H9 (cell line): ENCODE measurements at regions not wholly inside any gene's neighbourhood (a gene's known extent, or its start where the extent isn't known, plus 50 kb on each side); places are given as distances from the start of the nearest gene placed in this dataset.
A peak's percentile ranks its signal among the peaks of the same experiment; 100 is the strongest.

ENCODE experiments used
- DNase-seq: peaks from one replicate; pipeline ENCODE4 v3.0.0-alpha.2; 2017
- H2AFZ ChIP-seq: one replicate; pipeline ENCODE4 v1.6.1; 2013; ENCODE audit warnings: mild to moderate bottlenecking, low read length, control low read depth, moderate library complexity
- H2AK5ac ChIP-seq: 2 replicates; pipeline ENCODE4 v1.6.1; 2013; ENCODE audit warnings: low read length, control low read depth, mixed read lengths; ENCODE audit not compliant: insufficient read length
- H2BK120ac ChIP-seq: one replicate; pipeline ENCODE4 v1.6.1; 2013; ENCODE audit warnings: low read depth, mild to moderate bottlenecking, low read length, control low read depth, inconsistent platforms; ENCODE audit not compliant: poor library complexity, severe bottlenecking
- H2BK12ac ChIP-seq: 2 replicates; pipeline ENCODE4 v1.6.1; 2013; ENCODE audit warnings: low read length, control low read depth, mixed read lengths, low read depth; ENCODE audit not compliant: insufficient read length
- H2BK15ac ChIP-seq: 2 replicates; pipeline ENCODE4 v1.6.1; 2013; ENCODE audit warnings: low read depth, low read length, control low read depth
- H2BK20ac ChIP-seq: one replicate; pipeline ENCODE4 v1.6.1; 2013; ENCODE audit warnings: low read depth, mild to moderate bottlenecking, low read length, control low read depth, inconsistent platforms; ENCODE audit not compliant: poor library complexity, severe bottlenecking
- H2BK5ac ChIP-seq: 2 replicates; pipeline ENCODE4 v1.6.1; 2013; ENCODE audit warnings: low read length, control low read depth, mixed read lengths; ENCODE audit not compliant: insufficient read length
- H3K14ac ChIP-seq: 2 replicates; pipeline ENCODE4 v1.6.1; 2013; ENCODE audit warnings: low read length, control low read depth; ENCODE audit not compliant: insufficient read depth
- H3K18ac ChIP-seq: 2 replicates; pipeline ENCODE4 v1.6.1; 2013; ENCODE audit warnings: low read depth, mild to moderate bottlenecking, mixed read lengths, low read length, control low read depth; ENCODE audit not compliant: insufficient read length
- H3K23ac ChIP-seq: 2 replicates; pipeline ENCODE4 v1.6.1; 2013; ENCODE audit warnings: low read length, control low read depth, mixed read lengths, low read depth; ENCODE audit not compliant: insufficient read length
- H3K23me2 ChIP-seq: 2 replicates; pipeline ENCODE4 v1.6.1; 2013; ENCODE audit warnings: low read depth, mild to moderate bottlenecking, mixed read lengths, low read length, control low read depth; ENCODE audit not compliant: insufficient read length, poor library complexity, severe bottlenecking
- H3K27ac ChIP-seq: 2 replicates; pipeline ENCODE4 v1.5.1; 2013; ENCODE audit warnings: low read length, control low read depth, mixed read lengths, low read depth; ENCODE audit not compliant: insufficient read length
- H3K27me3 ChIP-seq: 2 replicates; pipeline ENCODE4 v1.6.1; 2013; ENCODE audit warnings: low read length, control low read depth, inconsistent platforms; ENCODE audit not compliant: insufficient read depth
- H3K4ac ChIP-seq: 2 replicates; pipeline ENCODE4 v1.6.1; 2013; ENCODE audit warnings: low read depth, mild to moderate bottlenecking, control low read depth, inconsistent platforms, low read length, moderate library complexity
- H3K4me1 ChIP-seq: 2 replicates; pipeline ENCODE4 v1.6.1; 2013; ENCODE audit warnings: low read length, control low read depth, inconsistent platforms; ENCODE audit not compliant: insufficient read depth
- H3K4me2 ChIP-seq: 2 replicates; pipeline ENCODE4 v1.6.1; 2013; ENCODE audit warnings: low read length, control low read depth, mixed read lengths; ENCODE audit not compliant: insufficient read length, insufficient read depth
- H3K56ac ChIP-seq: 2 replicates; pipeline ENCODE4 v1.6.1; 2013; ENCODE audit warnings: low read depth, mild to moderate bottlenecking, mixed read lengths, low read length, control low read depth; ENCODE audit not compliant: insufficient read length
- H3K79me1 ChIP-seq: 2 replicates; pipeline ENCODE4 v1.6.1; 2013; ENCODE audit warnings: low read depth, mild to moderate bottlenecking, moderate library complexity, low read length, control low read depth, inconsistent platforms; ENCODE audit not compliant: insufficient read depth, poor library complexity, severe bottlenecking
- H3K79me2 ChIP-seq: 2 replicates; pipeline ENCODE4 v1.6.1; 2013; ENCODE audit warnings: low read length, control low read depth, inconsistent platforms; ENCODE audit not compliant: insufficient read depth
- H3K9ac ChIP-seq: 2 replicates; pipeline ENCODE4 v1.6.1; 2013; ENCODE audit warnings: low read length, control low read depth, mixed read lengths; ENCODE audit not compliant: insufficient read length; ENCODE audit errors: extremely low read depth
- H3K9me3 ChIP-seq: one replicate; pipeline ENCODE4 v1.6.1; 2013; ENCODE audit warnings: low read depth, low read length, inconsistent platforms; ENCODE audit not compliant: control insufficient read depth
- H3T11ph ChIP-seq: one replicate; pipeline ENCODE4 v1.6.1; 2013; ENCODE audit warnings: mild to moderate bottlenecking, low read length, control low read depth, inconsistent platforms
- H4K20me1 ChIP-seq: one replicate; pipeline ENCODE4 v1.6.1; 2013; ENCODE audit not compliant: control insufficient read depth, insufficient read length, insufficient read depth
- H4K5ac ChIP-seq: 2 replicates; pipeline ENCODE4 v1.6.1; 2013; ENCODE audit warnings: low read depth, mild to moderate bottlenecking, mixed read lengths, low read length, control low read depth; ENCODE audit not compliant: insufficient read length
- H4K8ac ChIP-seq: replicated peaks from 2 replicates; pipeline ENCODE4 v1.6.1; 2013; ENCODE audit warnings: low read length, control low read depth, mixed read lengths, low read depth; ENCODE audit not compliant: insufficient read length
- H4K91ac ChIP-seq: 2 replicates; pipeline ENCODE4 v1.6.1; 2013; ENCODE audit warnings: low read depth, mild to moderate bottlenecking, moderate library complexity, mixed read lengths, low read length, control low read depth; ENCODE audit not compliant: insufficient read length
- H3K27ac Mint-ChIP-seq, 3 experiments: 2 replicates in 2 of 3; 3 replicates in 1 of 3; pipeline ENCODE4 v1.8.0; 2020 to 2021; ENCODE audit warnings: mixed read lengths in 3 of 3, mild to moderate bottlenecking in 1 of 3, moderate library complexity in 1 of 3
- H3K27me3 Mint-ChIP-seq: 2 replicates; pipeline ENCODE4 v1.8.0; 2021; ENCODE audit warnings: low read depth, mild to moderate bottlenecking, moderate library complexity, mixed read lengths
- H3K36me3 Mint-ChIP-seq, 3 experiments: 2 replicates in 2 of 3; 3 replicates in 1 of 3; pipeline ENCODE4 v1.8.0; 2020 to 2021; ENCODE audit warnings: low read depth in 3 of 3, mixed read lengths in 3 of 3; ENCODE audit not compliant: insufficient read depth in 1 of 3
- H3K4me1 Mint-ChIP-seq, 2 experiments: 2 replicates each; pipeline ENCODE4 v1.8.0; 2020; ENCODE audit warnings: mixed read lengths in 2 of 2
- H3K4me3 Mint-ChIP-seq, 2 experiments: 2 replicates in 1 of 2; 3 replicates in 1 of 2; pipeline ENCODE4 v1.8.0; 2020 to 2021; ENCODE audit warnings: mild to moderate bottlenecking in 2 of 2, mixed read lengths in 2 of 2, moderate library complexity in 1 of 2
- H3K9me3 Mint-ChIP-seq, 2 experiments: 2 replicates in 1 of 2; 3 replicates in 1 of 2; pipeline ENCODE4 v1.8.0; 2020; ENCODE audit warnings: mild to moderate bottlenecking in 2 of 2, mixed read lengths in 2 of 2, moderate library complexity in 1 of 2
- CTCF ChIP-seq: fragments of 200-600 bp; sonication (generic); conservative IDR thresholded peaks from 3 replicates; pipeline ENCODE4 v1.8.0; 2021; ENCODE audit warnings: antibody characterized with exemption, mild to moderate bottlenecking
- WGBS: extraction: QIAGEN DNeasy Blood & Tissue Kit; methylation state at CpG from one replicate; pipeline ENCODE4 v1.1.7; 2013; ENCODE audit warnings: missing lambda C conversion rate, low lambda C conversion rate, mixed read lengths; ENCODE audit not compliant: insufficient read length; ENCODE audit errors: extremely low coverage; 5-methylcytosine and 5-hydroxymethylcytosine counted together

DNA sequence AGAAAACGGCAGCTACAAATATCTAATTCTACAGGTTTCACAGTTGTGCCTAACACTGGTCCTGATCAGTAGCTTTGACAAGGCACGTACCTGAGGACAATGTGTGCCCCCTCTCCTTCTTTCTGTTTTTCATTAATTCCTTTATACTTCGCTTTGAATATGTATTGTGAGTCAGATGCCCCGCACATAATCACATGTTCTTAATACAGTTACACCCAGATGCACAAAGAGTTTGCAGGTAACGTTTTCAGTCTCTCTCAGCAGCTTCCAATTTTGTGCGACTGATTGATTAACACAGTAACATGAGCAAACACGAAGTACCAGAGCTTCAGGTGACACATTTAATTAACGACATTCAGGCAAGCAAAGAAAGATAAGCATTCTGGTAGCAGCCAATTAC lies 209.8 kb upstream of the ZPLD1 start:
- no peak overlapping the region for H2AFZ ChIP-seq
- no peak overlapping the region for H3K56ac ChIP-seq
- H2AK5ac ChIP-seq = no peak overlapping the region
- no peaks in the 10 kb centered on the region for H4K20me1 ChIP-seq
- no peak overlapping the region for H2BK20ac ChIP-seq
- H3K79me1 ChIP-seq = no peaks in the 10 kb centered on the region
- TF ChIP-seq CTCF = no peak
- no peak overlapping the region for H2BK15ac ChIP-seq
- H3K79me2 ChIP-seq = no peaks in the 10 kb centered on the region
- WGBS = no CpG with 5 or more reads among the region's 8 CpGs
- H3K4me3 Mint-ChIP-seq = no peak overlapping the region
- H2BK5ac ChIP-seq = no peak overlapping the region
- H3K27ac ChIP-seq = no peak overlapping the region
- H3K4me1 Mint-ChIP-seq = peaks cover 4% of the 10 kb centered on the region in 2 experiments; a peak in 3 of 4 replicates
- no peak overlapping the region for H3K4me2 ChIP-seq
- no peak overlapping the region for H3K4ac ChIP-seq
- no peak for DNase-seq
- H3K9ac ChIP-seq = peak overlapping the region; percentile 13
- H3T11ph ChIP-seq = no peak overlapping the region
- H3K14ac ChIP-seq = no peak overlapping the region
- H3K36me3 Mint-ChIP-seq = no peaks in the 10 kb centered on the region
- no peaks in the 10 kb centered on the region for H3K27me3 ChIP-seq
- H4K91ac ChIP-seq = no peak overlapping the region
- no peak overlapping the region for H4K5ac ChIP-seq
- no peak overlapping the region for H4K8ac ChIP-seq
- no peak overlapping the region for H2BK12ac ChIP-seq
- no peak overlapping the region for H3K27ac Mint-ChIP-seq
- no peaks in the 10 kb centered on the region for H3K23me2 ChIP-seq
- H3K4me1 ChIP-seq = no peaks in the 10 kb centered on the region
- no peak overlapping the region for H3K23ac ChIP-seq
- H3K27me3 Mint-ChIP-seq = no peaks in the 10 kb centered on the region
- no peaks in the 10 kb centered on the region for H3K9me3 ChIP-seq
- H3K9me3 Mint-ChIP-seq = peaks cover 0 to 2% of the 10 kb centered on the region in 2 experiments; a peak in 3 of 5 replicates
- no peak overlapping the region for H3K18ac ChIP-seq
- H2BK120ac ChIP-seq = no peak overlapping the region
